Left ventricle myocardium inferior (tissue), 1 donor: ENCODE measurements at regions not wholly inside any gene's neighbourhood (a gene's known extent, or its start where the extent isn't known, plus 50 kb on each side); places are given as distances from the start of the nearest gene placed in this dataset.
A peak's percentile ranks its signal among the peaks of the same experiment; 100 is the strongest.

Source experiments
- DNase-seq: peaks from one replicate; pipeline ENCODE4 v3.0.0-alpha.2; 2020
- H3K27ac ChIP-seq: fragments of 200-600 bp; replicated peaks from 2 replicates; pipeline ENCODE4 v1.8.0; 2021
- H3K27me3 ChIP-seq: fragments of 200-600 bp; 2 replicates; pipeline ENCODE4 v1.8.0; 2021; ENCODE audit warnings: low read depth
- H3K36me3 ChIP-seq: fragments of 200-600 bp; 2 replicates; pipeline ENCODE4 v1.8.0; 2021
- H3K4me1 ChIP-seq: fragments of 200-600 bp; 2 replicates; pipeline ENCODE4 v1.8.0; 2021
- H3K4me3 ChIP-seq: fragments of 200-600 bp; 2 replicates; pipeline ENCODE4 v1.8.0; 2021; ENCODE audit warnings: mild to moderate bottlenecking, moderate library complexity
- H3K9me3 ChIP-seq: fragments of 200-600 bp; replicated peaks from 2 replicates; pipeline ENCODE4 v1.8.0; 2021
- CTCF ChIP-seq: fragments of 200-600 bp; IDR thresholded peaks from 2 replicates; pipeline ENCODE4 v1.8.0; 2021; ENCODE audit warnings: antibody characterized with exemption, mild to moderate bottlenecking, borderline replicate concordance
- intact Hi-C: fragments of 100-400 bp; cut with micrococcal nuclease; formaldehyde crosslinking; loops from one replicate; pipeline ENCODE4 v1.11.0; 2022
- donor health status: DM: no; HTN: yes; CAD: no; lungs with severe emphysema.

GRCh38 chr13:99058527-99059495, 80.9 kb upstream of the DOCK9 start:
- DNase-seq, result no peak
- Histone ChIP-seq H3K9me3 (no peaks in the 10 kb centered on the region), H3K36me3 (no peaks in the 10 kb centered on the region), H3K27ac (no peak overlapping the region), H3K4me3 (no peak overlapping the region), H3K27me3 (no peaks in the 10 kb centered on the region), H3K4me1 (peaks cover 81% of the 10 kb centered on the region)
- intact Hi-C loops, result no loop called here
- no peak for TF ChIP-seq CTCF

- no peaks in the 10 kb centered on the region for H3K9me3 ChIP-seq
- no peak for TF ChIP-seq CTCF
- no peak overlapping the region for H3K27ac ChIP-seq
- no peaks in the 10 kb centered on the region for H3K27me3 ChIP-seq
- intact Hi-C loops, result no loop called here
- H3K4me3 ChIP-seq, result no peak overlapping the region
- H3K36me3 ChIP-seq, result no peaks in the 10 kb centered on the region
- DNase-seq, result no peak
- peaks cover 78% of the 10 kb centered on the region for H3K4me1 ChIP-seq
Observed at GRCh38 chr13:99059498-99060075, 81.7 kb upstream of the DOCK9 start.

GRCh38 chr13:99061411-99061810, 83.5 kb upstream of the DOCK9 start:
- Histone ChIP-seq H3K27me3 (no peaks in the 10 kb centered on the region), H3K27ac (peak overlapping the region; percentile 62), H3K9me3 (no peaks in the 10 kb centered on the region), H3K4me3 (no peak overlapping the region), H3K4me1 (peaks cover 70% of the 10 kb centered on the region), H3K36me3 (no peaks in the 10 kb centered on the region)
- TF ChIP-seq CTCF, result no peak
- intact Hi-C loops, result no loop called here
- DNase-seq, result no peak

- no peaks in the 10 kb centered on the region for H3K36me3 ChIP-seq
- peak; percentile 30 for DNase-seq
- no peak for TF ChIP-seq CTCF
- intact Hi-C loops, result no loop called here
- no peaks in the 10 kb centered on the region for H3K27me3 ChIP-seq
- H3K4me1 ChIP-seq, result peaks cover 69% of the 10 kb centered on the region
- H3K4me3 ChIP-seq, result no peak overlapping the region
- H3K9me3 ChIP-seq, result no peaks in the 10 kb centered on the region
- H3K27ac ChIP-seq, result peak overlapping the region; percentile 62
Observed at GRCh38 chr13:99062593-99062992, 84.7 kb upstream of the DOCK9 start.

- no peak overlapping the region for H3K4me3 ChIP-seq
- intact Hi-C loops, result no loop called here
Observed at GRCh38 chr13:99063178-99063577, 85.3 kb upstream of the DOCK9 start.

More at GRCh38 chr13:99063178-99063577, 85.3 kb upstream of the DOCK9 start:
- Histone ChIP-seq H3K9me3 (no peaks in the 10 kb centered on the region), H3K27ac (peak overlapping the region; percentile 62), H3K36me3 (no peaks in the 10 kb centered on the region), H3K27me3 (no peaks in the 10 kb centered on the region), H3K4me1 (peaks cover 63% of the 10 kb centered on the region)
- TF ChIP-seq CTCF, result no peak
- DNase-seq, result no peak
